ENCODE measurements at regions not wholly inside any gene's neighbourhood (a gene's known extent, or its start where the extent isn't known, plus 50 kb on each side); places are given as distances from the start of the nearest gene placed in this dataset.
"Not testable (repeated sequence)": the region's sequence is repeated elsewhere in the genome, so short reads cannot be mapped to it uniquely, and the experiment has no call there.

GRCh38 chr14:106179761-106180160 is 653.4 kb downstream of the TMEM121 start:
- no peak for TF ChIP-seq CTCF (IDR thresholded peaks at IDR 0.05; ENCODE audit: unreplicated experiment)
- DNase-seq (ENCODE audit: low spot score, unreplicated experiment) = no peak
- H3K27ac Mint-ChIP-seq = no peak overlapping the region
- no peaks in the 10 kb centered on the region for H3K36me3 Mint-ChIP-seq (ENCODE audit: insufficient read depth)
- no peak overlapping the region for H3K4me3 Mint-ChIP-seq (ENCODE audit: low read depth)
- H3K27me3 Mint-ChIP-seq = no peaks in the 10 kb centered on the region
- H3K9me3 Mint-ChIP-seq (ENCODE audit: low read depth) = peaks cover 69% of the 10 kb centered on the region
- H3K4me1 Mint-ChIP-seq (ENCODE audit: low read depth) = no peaks in the 10 kb centered on the region

GRCh38 chr14:106184771-106185170 is 658.4 kb downstream of the TMEM121 start:
- not testable (repeated sequence) for H3K36me3 Mint-ChIP-seq (ENCODE audit: insufficient read depth)

GRCh38 chr14:106185174-106185836 is 658.9 kb downstream of the TMEM121 start:
- not testable (repeated sequence) for H3K27me3 Mint-ChIP-seq; H3K4me3 Mint-ChIP-seq (ENCODE audit: low read depth); H3K36me3 Mint-ChIP-seq (ENCODE audit: insufficient read depth); DNase-seq (ENCODE audit: low spot score, unreplicated experiment); H3K27ac Mint-ChIP-seq; H3K4me1 Mint-ChIP-seq (ENCODE audit: low read depth)
- peaks cover 67% of the 10 kb centered on the region for H3K9me3 Mint-ChIP-seq (ENCODE audit: low read depth)

More at GRCh38 chr14:106184771-106185170, 658.4 kb downstream of the TMEM121 start:
- H3K4me1 Mint-ChIP-seq (ENCODE audit: low read depth); H3K4me3 Mint-ChIP-seq (ENCODE audit: low read depth); H3K27ac Mint-ChIP-seq; DNase-seq (ENCODE audit: low spot score, unreplicated experiment); H3K27me3 Mint-ChIP-seq: not testable (repeated sequence)
- H3K9me3 Mint-ChIP-seq (ENCODE audit: low read depth) = peaks cover 68% of the 10 kb centered on the region

GRCh38 chr14:106185837-106186233 is 659.5 kb downstream of the TMEM121 start:
- H3K27ac Mint-ChIP-seq = no peak overlapping the region
- H3K4me3 Mint-ChIP-seq (ENCODE audit: low read depth) = no peak overlapping the region
- no peak for TF ChIP-seq CTCF (IDR thresholded peaks at IDR 0.05; ENCODE audit: unreplicated experiment)
- peaks cover 65% of the 10 kb centered on the region for H3K9me3 Mint-ChIP-seq (ENCODE audit: low read depth)
- no peak for DNase-seq (ENCODE audit: low spot score, unreplicated experiment)
- H3K36me3 Mint-ChIP-seq (ENCODE audit: insufficient read depth) = no peaks in the 10 kb centered on the region
- H3K27me3 Mint-ChIP-seq = no peaks in the 10 kb centered on the region
- H3K4me1 Mint-ChIP-seq (ENCODE audit: low read depth) = no peaks in the 10 kb centered on the region

- Mint-ChIP-seq H3K27me3 (no peaks in the 10 kb centered on the region), H3K4me3 (ENCODE audit: low read depth) (no peak overlapping the region), H3K36me3 (ENCODE audit: insufficient read depth) (no peaks in the 10 kb centered on the region), H3K4me1 (ENCODE audit: low read depth) (no peaks in the 10 kb centered on the region), H3K9me3 (ENCODE audit: low read depth) (peaks cover 66% of the 10 kb centered on the region), H3K27ac (no peak overlapping the region)
- no peak for TF ChIP-seq CTCF (IDR thresholded peaks at IDR 0.05; ENCODE audit: unreplicated experiment)
- DNase-seq (ENCODE audit: low spot score, unreplicated experiment) = no peak
Observed at GRCh38 chr14:106187216-106187615, 660.8 kb downstream of the TMEM121 start.

- peaks cover 62% of the 10 kb centered on the region for H3K9me3 Mint-ChIP-seq (ENCODE audit: low read depth)
- H3K27me3 Mint-ChIP-seq; H3K36me3 Mint-ChIP-seq (ENCODE audit: insufficient read depth); H3K4me1 Mint-ChIP-seq (ENCODE audit: low read depth); H3K4me3 Mint-ChIP-seq (ENCODE audit: low read depth); DNase-seq (ENCODE audit: low spot score, unreplicated experiment); H3K27ac Mint-ChIP-seq: not testable (repeated sequence)
Observed at GRCh38 chr14:106192701-106193100, 666.3 kb downstream of the TMEM121 start.

- H3K27me3 Mint-ChIP-seq; H3K4me1 Mint-ChIP-seq (ENCODE audit: low read depth): not testable (repeated sequence)
- H3K9me3 Mint-ChIP-seq (ENCODE audit: low read depth) = peaks cover 66% of the 10 kb centered on the region
Observed at GRCh38 chr14:106196459-106196858, 670.1 kb downstream of the TMEM121 start.

GRCh38 chr14:106197264-106197663 is 670.9 kb downstream of the TMEM121 start:
- not testable (repeated sequence) for H3K27me3 Mint-ChIP-seq; DNase-seq (ENCODE audit: low spot score, unreplicated experiment); H3K4me3 Mint-ChIP-seq (ENCODE audit: low read depth); H3K36me3 Mint-ChIP-seq (ENCODE audit: insufficient read depth); H3K27ac Mint-ChIP-seq; H3K4me1 Mint-ChIP-seq (ENCODE audit: low read depth)
- H3K9me3 Mint-ChIP-seq (ENCODE audit: low read depth) = peaks cover 63% of the 10 kb centered on the region

More at GRCh38 chr14:106196459-106196858, 670.1 kb downstream of the TMEM121 start:
- DNase-seq (ENCODE audit: low spot score, unreplicated experiment); H3K36me3 Mint-ChIP-seq (ENCODE audit: insufficient read depth); H3K27ac Mint-ChIP-seq; H3K4me3 Mint-ChIP-seq (ENCODE audit: low read depth): not testable (repeated sequence)

Measured in progenitor cell of endocrine pancreas (in vitro differentiated cells).